HK-2 (cell line): ENCODE measurements at regions not wholly inside any gene's neighbourhood (a gene's known extent, or its start where the extent isn't known, plus 50 kb on each side); places are given as distances from the start of the nearest gene placed in this dataset.

ENCODE experiments used
- DNase-seq: peaks from one replicate; pipeline ENCODE4 v3.0.0-alpha.2; 2018; ENCODE audit not compliant: unreplicated experiment

GRCh38 chr2:198411936-198412335, 607.5 kb downstream of the PLCL1 start:
- no peak for DNase-seq

GRCh38 chr2:198408171-198408570, 603.8 kb downstream of the PLCL1 start:
- DNase-seq, result no peak

- no peak for DNase-seq
Observed at GRCh38 chr2:198405311-198405710, 600.9 kb downstream of the PLCL1 start.

- DNase-seq, result no peak
Observed at GRCh38 chr2:198401644-198402043, 597.3 kb downstream of the PLCL1 start.

GRCh38 chr2:198400999-198401398, 596.6 kb downstream of the PLCL1 start:
- DNase-seq, result no peak

GRCh38 chr2:198394208-198394607, 589.8 kb downstream of the PLCL1 start:
- no peak for DNase-seq

- DNase-seq, result no peak
Observed at GRCh38 chr2:198390670-198391069, 586.3 kb downstream of the PLCL1 start.

- no peak for DNase-seq
Observed at GRCh38 chr2:198387677-198388076, 583.3 kb downstream of the PLCL1 start.

GRCh38 chr2:198385856-198386255, 581.5 kb downstream of the PLCL1 start:
- no peak for DNase-seq

- DNase-seq, result no peak
Observed at GRCh38 chr2:198385326-198385725, 580.9 kb downstream of the PLCL1 start.

GRCh38 chr2:198383392-198383791, 579.0 kb downstream of the PLCL1 start:
- DNase-seq, result no peak

GRCh38 chr2:198382811-198383210, 578.4 kb downstream of the PLCL1 start:
- DNase-seq, result no peak

- no peak for DNase-seq
Observed at GRCh38 chr2:198376677-198377076, 572.3 kb downstream of the PLCL1 start.

GRCh38 chr2:198375083-198375410, 570.7 kb downstream of the PLCL1 start:
- no peak for DNase-seq

GRCh38 chr2:198374375-198375082, 570.1 kb downstream of the PLCL1 start:
- peak; percentile 20 for DNase-seq

- DNase-seq, result no peak
Observed at GRCh38 chr2:198371921-198372543, 567.6 kb downstream of the PLCL1 start.

GRCh38 chr2:198371329-198371728, 566.9 kb downstream of the PLCL1 start:
- no peak for DNase-seq

- DNase-seq, result no peak
Observed at GRCh38 chr2:198368089-198368488, 563.7 kb downstream of the PLCL1 start.

- DNase-seq, result no peak
Observed at GRCh38 chr2:198362740-198363139, 558.3 kb downstream of the PLCL1 start.

GRCh38 chr2:198359308-198359707, 554.9 kb downstream of the PLCL1 start:
- no peak for DNase-seq

- DNase-seq, result no peak
Observed at GRCh38 chr2:198356157-198356556, 551.8 kb downstream of the PLCL1 start.

GRCh38 chr2:198351647-198352046, 547.3 kb downstream of the PLCL1 start:
- DNase-seq, result no peak

- DNase-seq, result no peak
Observed at GRCh38 chr2:198347946-198348345, 543.6 kb downstream of the PLCL1 start.

GRCh38 chr2:198347349-198347748, 543.0 kb downstream of the PLCL1 start:
- DNase-seq, result no peak
